H1 (cell line): ENCODE measurements at regions not wholly inside any gene's neighbourhood (a gene's known extent, or its start where the extent isn't known, plus 50 kb on each side); places are given as distances from the start of the nearest gene placed in this dataset.

Experiments used
- JUN ChIP-seq: IDR thresholded peaks from 2 replicates; pipeline ENCODE4 v1.6.1; 2011; ENCODE audit warnings: low read depth, mild to moderate bottlenecking, improper control_type of control experiment, low read length
- RXRA ChIP-seq: IDR thresholded peaks from 2 replicates; pipeline ENCODE4 v1.6.1; 2011; ENCODE audit warnings: low read depth, mild to moderate bottlenecking, low read length, moderate library complexity; ENCODE audit not compliant: insufficient read depth

GRCh38 chr14:98323836-98324235 lies 948.2 kb downstream of the BCL11B start (continued):
- no peak for TF ChIP-seq JUN
- no peak for TF ChIP-seq RXRA
- TF ChIP-seq, all 59 proteins: peak for 0
